ENCODE measurements at regions not wholly inside any gene's neighbourhood (a gene's known extent, or its start where the extent isn't known, plus 50 kb on each side); places are given as distances from the start of the nearest gene placed in this dataset.

DNA sequence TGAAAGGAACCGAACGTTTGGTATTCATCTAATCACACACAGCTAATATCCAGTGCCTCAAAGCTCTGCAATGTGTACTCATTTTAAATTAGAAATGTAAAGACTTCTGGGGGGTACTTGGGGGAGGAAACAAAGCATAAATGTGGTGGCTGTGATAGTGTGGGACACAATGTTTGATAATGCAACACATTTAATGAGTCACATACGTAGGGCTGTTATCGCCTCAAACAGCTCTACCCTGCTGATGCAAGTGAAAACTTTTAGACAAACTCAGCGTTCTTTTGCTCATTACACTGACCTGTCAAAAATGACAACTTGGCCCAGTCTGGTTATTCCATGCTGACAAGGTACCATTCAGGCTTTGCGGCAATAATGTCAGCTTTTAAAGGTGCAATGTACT lies 1227.1 kb upstream of the CELF4 start:
- TF ChIP-seq, protein P1, sequence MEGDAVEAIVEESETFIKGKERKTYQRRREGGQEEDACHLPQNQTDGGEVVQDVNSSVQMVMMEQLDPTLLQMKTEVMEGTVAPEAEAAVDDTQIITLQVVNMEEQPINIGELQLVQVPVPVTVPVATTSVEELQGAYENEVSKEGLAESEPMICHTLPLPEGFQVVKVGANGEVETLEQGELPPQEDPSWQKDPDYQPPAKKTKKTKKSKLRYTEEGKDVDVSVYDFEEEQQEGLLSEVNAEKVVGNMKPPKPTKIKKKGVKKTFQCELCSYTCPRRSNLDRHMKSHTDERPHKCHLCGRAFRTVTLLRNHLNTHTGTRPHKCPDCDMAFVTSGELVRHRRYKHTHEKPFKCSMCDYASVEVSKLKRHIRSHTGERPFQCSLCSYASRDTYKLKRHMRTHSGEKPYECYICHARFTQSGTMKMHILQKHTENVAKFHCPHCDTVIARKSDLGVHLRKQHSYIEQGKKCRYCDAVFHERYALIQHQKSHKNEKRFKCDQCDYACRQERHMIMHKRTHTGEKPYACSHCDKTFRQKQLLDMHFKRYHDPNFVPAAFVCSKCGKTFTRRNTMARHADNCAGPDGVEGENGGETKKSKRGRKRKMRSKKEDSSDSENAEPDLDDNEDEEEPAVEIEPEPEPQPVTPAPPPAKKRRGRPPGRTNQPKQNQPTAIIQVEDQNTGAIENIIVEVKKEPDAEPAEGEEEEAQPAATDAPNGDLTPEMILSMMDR (conservative IDR thresholded peaks at IDR 0.05 in 1 of 2, IDR thresholded peaks at IDR 0.05 in 1 of 2; ENCODE audit: extremely low read depth in 1 of 2, insufficient read depth in 1 of 2, low read depth in 1 of 2, low read length in 2 of 2): no peak
- TF ChIP-seq EZH2 (IDR thresholded peaks at IDR 0.05; ENCODE audit: borderline replicate concordance, low read length): no peak
